ENCODE measurements at regions not wholly inside any gene's neighbourhood (a gene's known extent, or its start where the extent isn't known, plus 50 kb on each side); places are given as distances from the start of the nearest gene placed in this dataset.

DNA sequence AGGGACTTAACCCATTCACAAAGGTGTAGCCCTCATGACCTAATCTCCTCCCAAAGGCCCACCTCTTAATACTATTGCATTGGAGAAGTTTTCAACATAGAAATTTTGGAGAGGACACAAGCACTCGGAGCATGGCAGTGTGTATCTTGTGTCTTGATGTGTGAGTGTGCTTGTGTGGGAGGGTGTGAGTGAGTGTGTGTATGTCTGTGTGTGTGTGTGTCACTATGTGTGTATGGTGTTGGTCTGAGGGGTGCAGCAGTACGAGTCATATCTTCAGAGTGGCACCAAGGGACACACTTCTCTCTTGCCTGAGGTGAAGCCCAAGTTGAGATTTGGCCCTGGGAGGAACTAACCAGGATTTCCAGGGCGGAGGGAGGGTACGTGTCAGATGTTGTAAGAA lies 73.7 kb downstream of the NAV1 start:
- DNase-seq, result no peak

DNA sequence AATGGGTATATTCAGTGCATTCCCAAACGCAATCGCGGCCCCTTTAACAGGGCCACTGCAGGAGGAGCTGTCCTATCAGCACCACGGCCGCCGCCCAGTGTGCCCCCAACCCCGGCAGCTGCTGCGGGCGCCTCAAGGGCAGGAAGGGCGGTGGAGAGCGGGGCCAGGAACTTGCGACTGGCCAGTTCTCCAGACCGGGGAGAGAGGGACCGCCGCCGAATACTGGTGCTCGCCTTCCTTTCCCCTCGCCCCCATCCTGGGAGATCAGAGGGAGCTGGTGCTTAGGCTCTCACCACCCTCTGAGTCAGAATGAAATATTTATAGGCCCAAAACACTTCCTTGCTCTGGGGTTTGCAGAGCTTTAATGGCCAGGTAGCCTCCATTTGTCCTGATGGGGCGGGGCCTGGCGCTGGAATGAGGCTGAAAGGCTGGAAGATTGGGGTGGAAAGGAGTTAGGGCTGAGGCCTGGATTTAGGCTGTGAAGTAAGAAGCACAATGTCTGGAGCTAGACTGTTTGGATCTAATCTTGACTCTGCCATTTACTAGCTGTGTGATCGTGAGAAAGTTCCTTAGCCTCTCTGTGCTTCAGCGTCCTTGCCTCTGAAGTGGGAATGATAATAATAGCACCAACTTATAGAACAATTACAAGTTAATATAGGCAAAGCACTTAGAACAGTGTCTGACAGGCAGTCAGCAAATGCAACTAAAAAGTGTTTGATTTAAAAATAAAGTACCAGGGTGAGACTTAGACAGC lies 75.5 kb downstream of the NAV1 start:
- DNase-seq, result no peak

DNA sequence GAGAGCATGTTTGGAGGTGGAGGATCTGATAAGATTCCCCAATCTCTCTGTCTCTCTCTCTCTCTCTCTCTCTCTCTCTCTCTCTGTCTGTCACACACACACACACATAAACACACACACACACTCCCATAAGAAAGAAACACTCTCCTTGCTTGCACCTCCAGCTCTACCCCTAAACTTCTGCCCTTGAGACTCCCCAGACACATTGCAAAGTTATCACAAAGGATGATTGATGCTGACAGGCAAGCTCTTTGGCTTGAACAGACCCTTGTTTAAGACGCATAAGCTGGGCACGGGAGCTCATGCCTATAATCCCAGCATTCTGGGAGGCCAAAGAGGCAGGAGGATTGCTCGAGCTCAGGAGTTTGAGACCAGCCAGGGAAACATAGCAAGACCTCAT lies 78.2 kb downstream of the NAV1 start:
- no peak for DNase-seq

DNA sequence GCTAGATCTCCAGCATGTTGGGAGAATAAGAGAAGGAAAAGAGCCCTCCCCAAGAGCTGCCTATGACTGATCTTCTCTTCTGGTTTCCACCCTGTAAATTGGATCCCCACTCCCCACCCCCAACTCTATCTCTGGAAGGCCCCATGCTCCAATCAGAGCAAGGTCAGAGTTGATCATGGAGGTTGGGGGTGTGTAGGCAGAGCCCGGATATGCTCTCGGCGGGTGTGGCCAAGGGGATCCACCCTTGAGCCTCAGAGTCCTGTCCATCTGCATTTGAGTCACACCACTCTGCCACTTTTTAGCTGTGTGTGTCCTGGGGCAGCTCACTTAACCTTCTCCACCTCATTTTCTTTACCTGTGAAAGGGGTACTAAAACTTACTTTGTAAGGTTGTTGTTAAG lies 79.5 kb downstream of the NAV1 start:
- no peak for DNase-seq

DNA sequence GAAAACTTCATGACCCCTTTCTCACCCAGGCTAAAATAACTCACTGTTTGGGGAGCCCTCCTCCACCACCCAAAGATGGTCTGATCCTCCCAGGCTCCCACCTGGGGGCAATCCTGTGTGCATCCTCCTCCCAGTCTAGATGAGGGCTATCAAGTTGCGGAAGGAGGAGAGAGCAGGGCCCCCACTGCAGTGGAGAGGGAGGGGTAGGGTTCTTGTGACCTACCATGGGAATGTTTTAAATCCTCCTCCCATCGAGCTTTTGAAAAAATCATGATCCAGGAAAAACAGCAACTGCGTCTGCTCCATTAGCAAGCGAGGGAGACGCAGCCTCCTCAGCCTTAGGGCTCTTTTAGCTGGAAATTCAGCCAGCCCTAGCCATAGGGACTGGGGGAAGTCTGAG lies 80.0 kb downstream of the NAV1 start:
- no peak for DNase-seq

DNA sequence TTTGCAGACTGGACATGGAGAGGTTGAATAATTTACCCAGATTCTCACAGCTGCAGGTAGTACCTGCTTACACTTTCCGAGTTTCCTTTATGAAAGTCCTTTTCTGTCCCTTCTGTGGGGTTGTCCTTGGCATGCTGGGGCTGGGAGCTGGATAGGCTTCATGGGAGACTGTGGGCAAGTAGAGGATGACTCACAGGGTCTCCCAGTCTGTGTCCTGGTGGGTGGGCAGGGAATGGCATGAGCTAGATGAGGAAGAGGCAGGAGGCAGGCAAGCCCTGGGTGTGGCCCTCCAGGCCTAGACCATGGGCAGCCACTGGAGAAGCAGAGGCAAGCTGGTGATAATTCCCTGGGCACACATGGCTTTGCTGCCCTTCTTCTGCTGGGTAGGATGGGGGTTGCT lies 80.6 kb downstream of the NAV1 start:
- DNase-seq, result no peak

DNA sequence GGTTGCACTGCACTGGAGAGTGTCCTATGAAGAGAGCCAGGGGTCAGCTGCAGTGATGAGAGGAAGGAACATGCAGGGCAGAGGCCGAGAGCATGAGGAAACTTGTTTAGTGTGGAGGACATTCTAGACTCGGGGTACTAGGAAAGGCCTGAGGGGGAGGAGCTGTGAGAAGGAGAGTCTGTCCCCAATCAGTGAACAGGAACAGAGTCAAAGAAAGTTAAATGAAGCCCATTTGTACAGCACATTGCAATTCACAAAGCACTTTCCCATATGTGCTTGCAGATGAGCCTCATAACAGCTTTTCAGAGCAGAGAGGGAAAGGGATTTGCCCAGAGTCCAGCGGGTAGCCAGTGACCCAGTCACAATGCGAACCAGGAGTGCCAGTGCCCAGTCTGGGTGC lies 83.4 kb downstream of the NAV1 start:
- DNase-seq, result no peak

DNA sequence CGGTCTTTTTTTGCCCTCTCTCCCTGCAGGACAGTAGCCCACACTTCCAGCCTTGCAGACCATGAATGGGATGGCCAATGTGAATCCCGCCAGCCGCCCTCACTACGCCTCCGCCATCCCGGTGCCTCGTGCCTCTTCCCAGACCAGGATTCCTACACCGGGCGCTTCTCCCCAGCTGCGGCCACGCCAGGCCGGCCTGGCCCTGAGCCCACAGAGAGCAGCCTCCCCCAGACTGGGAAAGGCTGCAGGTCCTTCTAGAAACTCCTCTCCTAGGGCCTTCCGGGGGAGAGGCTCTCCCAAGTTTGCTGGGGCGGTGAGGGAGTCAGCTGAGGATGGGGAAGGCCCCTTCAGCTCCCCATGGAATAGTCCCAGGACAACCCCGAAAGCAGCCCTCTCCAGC lies 83.9 kb downstream of the NAV1 start:
- no peak for DNase-seq

DNA sequence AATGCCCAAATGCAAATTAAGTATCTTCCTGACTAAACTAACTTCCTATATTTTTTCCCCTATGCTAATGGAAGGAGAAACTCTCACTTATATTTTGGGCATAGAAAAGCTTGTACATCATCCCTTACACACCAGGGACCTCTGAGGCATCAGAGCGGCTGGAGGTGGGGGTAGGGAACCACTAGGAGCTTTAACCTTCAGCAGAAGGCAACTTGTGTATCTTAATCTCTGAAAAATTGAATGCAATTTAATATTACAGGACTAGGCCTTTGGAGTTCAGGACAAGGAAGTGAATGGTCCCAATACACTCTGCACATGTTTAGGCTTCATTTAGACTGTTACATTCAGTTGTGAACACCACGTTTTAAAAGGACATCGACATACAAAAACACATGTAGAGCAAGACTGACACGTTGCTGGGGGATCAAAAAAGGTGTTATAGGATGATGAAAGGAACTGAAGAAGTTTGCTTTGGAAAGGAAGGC lies 85.9 kb downstream of the NAV1 start:
- no peak for DNase-seq

DNA sequence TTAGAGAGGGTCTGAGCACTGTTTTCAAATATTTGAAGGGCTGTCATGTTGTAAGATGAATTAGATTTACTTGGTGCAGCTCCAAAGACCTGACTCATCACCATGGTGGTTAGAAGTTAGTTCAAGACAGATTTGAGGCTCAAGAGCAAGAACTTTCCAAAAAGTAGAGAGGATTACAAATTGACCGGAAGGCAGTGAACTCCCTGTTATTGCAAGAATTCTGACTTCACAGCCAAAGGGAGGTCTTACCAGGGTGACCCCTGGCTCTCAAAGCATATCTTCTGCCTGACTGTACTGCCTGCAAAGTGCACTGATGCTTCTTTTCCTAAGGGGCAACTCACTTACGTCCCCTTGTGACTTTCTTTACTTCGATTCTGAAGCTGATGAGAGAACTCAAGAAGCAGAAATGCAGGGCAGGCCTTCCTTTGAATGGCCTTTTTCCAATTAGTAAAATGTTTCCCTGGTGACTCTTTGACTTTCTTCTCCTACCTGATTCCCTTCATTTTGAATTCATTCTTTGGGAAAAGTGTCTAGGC lies 86.4 kb downstream of the NAV1 start:
- no peak for DNase-seq

DNA sequence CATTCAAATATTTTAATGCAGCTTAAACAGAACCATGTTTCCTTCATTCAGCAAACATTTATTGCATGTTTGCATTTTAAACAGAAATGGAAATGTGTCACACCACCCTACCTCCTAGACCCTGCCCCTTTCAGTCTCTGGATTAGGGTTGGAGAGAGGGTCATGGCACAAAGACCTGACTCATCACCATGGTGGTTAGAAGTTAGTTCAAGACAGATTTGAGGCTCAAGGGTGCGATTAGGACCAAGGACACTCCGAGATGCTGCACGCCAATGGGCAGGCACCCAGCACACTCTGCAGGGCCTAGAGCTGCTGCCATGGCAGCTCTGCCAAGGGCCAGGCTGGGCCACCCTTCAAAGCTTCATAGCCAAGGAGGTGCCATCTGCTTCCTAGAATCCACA lies 86.9 kb downstream of the NAV1 start:
- DNase-seq, result no peak

DNA sequence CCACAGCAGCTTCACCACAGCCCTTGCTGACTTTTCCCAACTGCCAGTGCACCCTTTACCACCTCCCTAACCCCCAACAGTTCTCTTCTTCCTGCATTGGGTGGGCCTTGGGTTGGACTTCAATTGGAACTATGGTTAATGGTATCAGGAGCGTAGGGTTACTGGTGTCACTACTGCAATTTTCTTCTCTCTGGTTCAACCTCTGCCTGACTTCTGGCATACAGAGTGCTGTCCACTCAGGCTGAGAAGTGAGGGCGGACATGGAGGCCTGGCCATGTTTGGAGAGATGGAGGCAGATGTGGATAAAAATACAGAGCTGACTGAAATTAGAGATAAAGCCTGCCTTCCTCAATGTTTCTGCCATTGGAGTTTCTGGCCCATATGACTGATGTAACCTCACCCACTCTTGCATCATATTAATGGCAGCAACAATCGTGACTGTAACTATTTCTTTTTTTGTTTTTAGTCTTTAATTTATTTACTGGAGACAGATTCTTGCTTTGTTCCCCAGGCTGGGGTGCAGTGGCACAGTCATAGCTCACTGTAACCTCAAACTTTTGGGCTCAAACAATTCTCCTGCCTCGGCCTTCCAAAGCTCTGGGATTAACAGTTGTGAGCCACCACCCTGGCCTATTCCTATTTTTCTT lies 87.8 kb downstream of the NAV1 start:
- DNase-seq, result no peak

DNA sequence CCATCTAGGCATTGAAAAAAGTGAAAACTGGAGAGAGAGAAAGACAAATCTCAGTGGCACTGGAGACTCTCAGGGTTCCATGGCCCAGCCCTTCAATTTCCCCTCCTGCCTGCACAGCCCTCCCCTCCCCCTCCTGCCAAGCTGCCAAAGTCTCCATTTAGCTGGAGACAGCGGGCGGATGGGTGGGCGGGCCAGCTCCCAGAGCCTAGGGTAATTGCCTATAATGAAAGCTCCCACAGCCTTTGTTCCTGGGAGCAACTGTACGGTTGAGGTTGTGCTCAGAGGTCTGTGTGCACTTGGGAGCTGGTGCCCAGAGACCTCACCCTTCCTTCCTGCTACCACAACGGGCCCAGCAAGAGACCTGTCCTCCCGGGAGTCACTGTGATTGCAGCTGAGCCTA lies 89.6 kb downstream of the NAV1 start:
- DNase-seq, result no peak

DNA sequence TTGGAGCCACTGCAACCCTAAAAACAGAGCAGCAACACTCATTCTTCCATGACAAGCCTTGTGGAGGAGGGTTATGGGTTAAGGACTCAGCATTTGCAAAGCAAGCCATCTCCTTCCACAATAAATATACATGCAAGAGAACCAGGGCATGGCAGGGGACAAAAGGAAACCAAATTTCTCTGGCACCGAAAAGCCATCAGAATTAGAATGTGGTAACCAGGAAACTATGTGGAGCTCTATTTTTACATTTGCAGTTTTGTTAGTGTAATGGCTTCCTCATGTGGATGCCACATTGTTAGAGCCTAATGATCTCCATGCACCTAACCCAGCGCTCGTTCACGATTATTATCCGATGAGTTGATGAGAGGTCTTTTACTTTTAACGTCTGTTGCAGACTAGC lies 91.7 kb downstream of the NAV1 start:
- no peak for DNase-seq

DNA sequence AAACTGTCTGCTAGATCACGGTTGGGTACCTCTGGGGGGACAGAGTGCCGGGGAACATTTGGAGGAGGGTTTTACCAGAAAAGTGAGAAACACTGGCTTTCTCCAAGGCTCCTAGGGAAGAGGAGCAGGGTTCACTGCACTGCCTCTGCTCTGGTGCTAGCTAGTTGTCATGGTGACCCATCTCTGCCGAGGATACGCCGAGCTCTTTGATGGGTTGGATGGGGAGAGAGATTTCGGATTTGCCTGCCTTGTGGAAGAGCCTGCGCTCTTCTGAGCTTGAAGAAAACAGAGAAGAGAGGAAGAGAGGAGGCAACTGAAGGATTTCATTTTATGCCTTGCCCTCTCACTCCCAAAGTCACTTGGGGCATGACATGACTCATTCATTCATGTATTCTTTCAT lies 92.1 kb downstream of the NAV1 start:
- DNase-seq, result no peak

DNA sequence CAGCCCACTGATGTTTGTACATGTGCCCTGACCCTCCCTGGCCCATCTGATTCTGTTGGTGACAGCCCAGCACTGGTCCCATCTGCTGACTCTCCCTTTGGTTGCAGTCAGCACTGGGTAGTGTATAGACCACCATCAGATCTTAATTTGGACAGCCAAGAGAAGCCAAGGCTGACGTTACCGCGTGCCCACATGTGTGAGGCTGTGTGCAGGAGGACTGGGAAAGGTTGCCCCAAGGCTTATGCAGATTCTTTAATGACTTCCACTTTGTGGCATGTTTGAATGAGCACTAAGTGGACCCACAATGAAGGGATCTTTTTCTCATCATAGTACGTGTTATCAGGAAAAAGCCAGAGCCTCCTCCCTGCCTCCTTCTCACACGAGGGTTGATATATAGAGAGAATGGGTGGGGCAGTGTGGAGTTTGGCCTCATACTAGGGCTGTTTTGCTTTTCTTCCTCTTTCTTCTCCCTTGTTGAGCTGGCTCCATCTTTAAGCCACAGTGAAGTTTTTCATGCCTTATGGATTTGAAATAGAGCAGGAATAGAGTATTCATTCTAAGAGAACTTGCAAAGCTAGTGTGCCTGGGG lies 93.5 kb downstream of the NAV1 start:
- DNase-seq, result no peak

DNA sequence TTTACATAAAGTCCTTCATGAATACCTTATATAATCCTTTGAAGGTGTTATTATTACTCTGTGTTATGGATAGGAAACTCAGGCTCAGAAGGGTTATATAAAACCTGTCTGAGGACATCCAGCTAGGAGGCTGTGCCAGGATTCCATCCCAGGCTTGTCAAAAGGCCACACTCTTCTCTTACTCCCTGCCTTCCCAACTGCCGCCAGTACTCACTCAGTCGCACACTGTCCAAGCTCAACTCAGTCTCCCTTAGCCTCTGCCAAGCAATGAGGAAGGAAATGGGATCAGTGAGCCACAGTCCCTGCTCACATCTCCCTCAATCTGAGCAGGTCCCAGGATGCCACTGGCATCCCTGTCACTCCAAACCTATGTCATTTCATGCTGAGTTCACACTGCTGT lies 94.4 kb downstream of the NAV1 start:
- DNase-seq, result no peak

DNA sequence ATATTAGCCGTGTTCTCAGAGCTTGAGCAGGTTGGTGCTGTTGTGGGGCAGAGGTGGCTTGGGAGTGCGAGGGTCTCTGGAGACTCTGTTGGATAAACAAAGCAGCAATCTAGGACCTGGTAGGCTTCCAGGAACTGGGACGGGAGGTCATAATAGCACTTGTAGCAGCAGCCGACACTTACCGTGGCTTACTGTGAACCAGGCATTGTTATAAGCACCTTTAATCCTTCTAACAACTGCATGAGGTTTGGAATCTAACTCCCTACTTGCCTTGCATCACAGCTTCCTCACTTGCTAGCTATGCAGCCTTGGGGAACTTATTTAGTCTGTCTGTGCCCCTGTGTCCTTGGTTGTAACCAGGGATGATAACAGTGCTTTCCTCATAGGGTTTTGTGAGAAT lies 94.9 kb downstream of the NAV1 start:
- no peak for DNase-seq

DNA sequence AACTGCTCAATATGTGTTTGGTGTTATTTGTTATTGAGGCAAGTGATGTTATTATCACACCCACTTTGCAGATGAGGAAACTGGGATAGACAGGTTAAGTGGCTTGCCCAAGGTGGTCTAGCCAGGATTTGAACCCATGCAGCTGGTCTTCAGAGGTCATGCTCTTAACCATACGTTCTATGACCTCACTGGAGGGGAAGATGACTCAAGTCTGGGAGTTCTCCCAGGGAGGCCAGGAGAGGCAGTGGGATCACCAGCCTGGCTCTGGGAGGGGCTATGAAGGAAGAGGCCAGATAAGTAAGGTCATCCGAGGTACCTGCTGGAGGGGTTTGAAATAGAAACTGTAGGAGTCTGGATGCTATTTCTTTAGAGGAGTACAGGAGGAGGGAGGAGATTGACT lies 95.3 kb downstream of the NAV1 start:
- DNase-seq, result no peak

DNA sequence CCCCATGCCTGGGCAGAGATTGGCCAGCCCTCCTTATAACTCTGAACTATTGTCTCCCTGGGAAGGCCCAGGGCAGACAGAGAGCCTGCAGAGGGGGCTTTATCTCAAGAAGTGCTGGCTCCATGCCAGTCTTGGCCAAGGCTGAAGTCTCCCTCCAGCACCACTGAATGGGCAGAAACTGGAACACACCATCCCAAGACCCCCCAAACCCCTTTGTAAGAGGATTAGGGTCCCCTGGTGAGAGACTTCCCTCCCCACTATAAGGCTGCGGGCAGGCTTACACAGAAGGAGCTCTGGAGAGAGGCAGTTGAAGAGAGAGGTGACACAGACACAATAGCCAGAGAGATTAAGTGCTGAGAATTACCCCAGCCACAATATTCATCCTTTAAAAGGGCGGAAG lies 97.2 kb downstream of the NAV1 start:
- DNase-seq, result no peak

DNA sequence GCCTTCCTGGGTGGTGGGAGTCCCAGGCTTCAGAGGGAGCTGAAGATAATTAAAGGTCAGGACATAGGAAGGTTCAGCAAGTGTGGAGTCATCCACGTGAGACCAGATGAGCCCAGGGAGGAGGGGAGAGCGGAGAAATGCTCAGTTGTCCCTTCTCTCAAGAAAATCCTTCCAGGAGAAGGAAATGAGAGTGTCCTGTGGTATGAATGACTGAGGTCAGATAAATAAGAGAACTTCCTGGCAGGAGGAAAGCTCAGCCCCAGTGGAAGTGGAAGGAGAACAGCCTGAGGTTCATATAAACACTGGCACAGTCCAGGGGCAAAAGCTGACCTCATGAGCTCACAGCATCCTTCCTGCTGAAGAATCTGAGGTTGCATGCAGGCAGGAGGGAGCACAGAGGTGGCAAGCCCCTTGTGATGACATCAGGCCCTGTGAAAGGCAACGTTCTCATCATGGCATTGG lies 97.6 kb downstream of the NAV1 start:
- DNase-seq, result no peak

DNA sequence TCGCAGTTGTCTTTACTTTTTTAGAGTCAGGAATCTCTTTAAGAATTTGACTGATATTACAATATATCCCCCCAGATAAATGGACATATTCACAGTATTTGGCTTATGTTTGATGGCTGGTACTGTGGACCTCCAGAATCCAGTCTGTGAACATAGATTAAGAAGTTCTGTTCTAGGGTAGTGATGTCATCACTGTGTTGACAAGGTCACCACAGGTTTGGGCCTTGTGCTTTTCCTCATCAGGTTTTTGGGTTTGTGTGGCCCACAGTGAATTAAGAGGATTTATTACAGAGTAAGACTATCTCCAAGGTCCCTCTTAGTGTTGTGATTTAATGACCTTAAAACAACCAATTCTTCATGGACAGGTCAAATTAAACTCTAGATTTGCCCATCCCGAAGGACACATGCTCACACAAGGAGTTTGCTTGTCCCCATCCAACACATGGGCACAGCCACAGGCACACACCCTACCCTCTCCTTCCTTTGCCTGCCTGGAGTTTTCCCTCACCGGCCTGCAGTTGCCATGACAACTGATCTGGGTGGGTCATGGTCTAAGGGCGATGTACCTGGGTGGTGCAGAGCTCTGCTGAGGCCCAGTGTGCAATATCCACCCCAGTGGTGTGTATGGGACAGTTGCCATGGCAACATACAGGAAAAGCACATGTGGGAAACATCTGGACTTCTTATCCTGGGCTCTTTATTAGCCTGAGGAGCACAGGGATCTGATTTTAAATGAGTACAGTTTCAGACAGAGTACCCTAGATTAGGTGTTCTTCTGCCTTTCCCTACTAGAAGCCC lies 98.6 kb downstream of the NAV1 start:
- no peak for DNase-seq

DNA sequence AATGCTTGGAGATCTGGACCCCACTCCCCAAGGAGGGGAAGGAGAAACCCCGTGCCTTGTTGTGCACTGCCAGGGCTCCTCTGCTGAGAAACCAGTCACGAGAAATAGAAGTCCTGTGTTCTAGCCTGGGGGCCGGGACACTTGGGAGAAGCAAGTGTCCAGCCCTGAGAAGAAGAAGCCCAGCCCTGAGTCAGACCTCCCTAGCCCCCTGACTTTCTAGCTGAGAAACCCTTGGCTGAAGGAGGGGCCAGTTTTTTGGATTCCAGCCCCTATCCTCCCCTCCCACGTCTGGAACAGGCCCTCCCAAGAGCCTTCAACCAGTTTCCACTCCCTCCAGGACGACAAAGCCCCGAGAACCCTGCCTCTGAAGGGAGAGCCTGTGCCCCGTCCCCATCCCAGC lies 100.5 kb downstream of the NAV1 start:
- no peak for DNase-seq

All from stimulated activated CD4-positive, alpha-beta T cell treated with anti-CD3 and anti-CD28 coated beads, Interleukin-2, amount 100 ng/mL, for 24 hours (primary cell).